Type B pancreatic cell (in vitro differentiated cells): ENCODE measurements at regions not wholly inside any gene's neighbourhood (a gene's known extent, or its start where the extent isn't known, plus 50 kb on each side); places are given as distances from the start of the nearest gene placed in this dataset.

Experiments used
- DNase-seq: peaks from one replicate; pipeline ENCODE4 v3.0.0; 2021; ENCODE audit warnings: mixed read lengths; ENCODE audit not compliant: unreplicated experiment; ENCODE audit errors: extremely low spot score
- H3K27ac Mint-ChIP-seq: 2 replicates; pipeline ENCODE4 v1.8.0; 2021; ENCODE audit warnings: mild to moderate bottlenecking, mixed read lengths
- H3K27me3 Mint-ChIP-seq: 2 replicates; pipeline ENCODE4 v1.8.0; 2021; ENCODE audit warnings: mixed read lengths
- H3K36me3 Mint-ChIP-seq: 2 replicates; pipeline ENCODE4 v1.8.0; 2021; ENCODE audit warnings: mixed read lengths
- H3K4me1 Mint-ChIP-seq: one replicate; pipeline ENCODE4 v1.8.0; 2021; ENCODE audit warnings: mixed read lengths; ENCODE audit not compliant: unreplicated experiment
- H3K4me3 Mint-ChIP-seq: 2 replicates; pipeline ENCODE4 v1.8.0; 2021; ENCODE audit warnings: mild to moderate bottlenecking, mixed read lengths
- H3K9me3 Mint-ChIP-seq: 2 replicates; pipeline ENCODE4 v1.8.0; 2021; ENCODE audit warnings: mixed read lengths
- TF ChIP-seq, protein P1 (sequence below): fragments of 200-600 bp; sonication (generic); conservative IDR thresholded peaks from 2 replicates; pipeline ENCODE4 v1.5.0; 2021; ENCODE audit warnings: antibody characterized with exemption, mild to moderate bottlenecking

DNA sequence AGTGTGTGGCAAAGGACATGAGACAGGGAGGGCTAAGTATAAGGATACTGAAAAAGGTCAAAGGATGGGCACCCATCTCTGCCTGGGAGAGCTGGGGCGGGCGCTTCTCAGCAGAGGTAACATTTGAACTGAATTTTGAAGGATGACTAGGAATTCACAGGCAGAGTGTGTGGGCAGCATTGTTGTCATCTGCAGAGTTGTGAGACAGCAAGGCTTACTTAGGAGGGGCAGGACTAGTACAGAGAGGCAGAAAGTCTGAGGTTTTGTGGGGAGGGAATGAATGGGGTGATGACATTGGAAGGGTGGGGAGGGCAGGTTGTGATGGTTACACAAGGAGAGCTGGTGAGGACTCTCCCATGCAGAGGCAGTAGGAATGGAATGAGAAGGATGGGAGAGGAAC, 84.1 kb upstream of the PRR23C start:
- TF ChIP-seq, protein P1, sequence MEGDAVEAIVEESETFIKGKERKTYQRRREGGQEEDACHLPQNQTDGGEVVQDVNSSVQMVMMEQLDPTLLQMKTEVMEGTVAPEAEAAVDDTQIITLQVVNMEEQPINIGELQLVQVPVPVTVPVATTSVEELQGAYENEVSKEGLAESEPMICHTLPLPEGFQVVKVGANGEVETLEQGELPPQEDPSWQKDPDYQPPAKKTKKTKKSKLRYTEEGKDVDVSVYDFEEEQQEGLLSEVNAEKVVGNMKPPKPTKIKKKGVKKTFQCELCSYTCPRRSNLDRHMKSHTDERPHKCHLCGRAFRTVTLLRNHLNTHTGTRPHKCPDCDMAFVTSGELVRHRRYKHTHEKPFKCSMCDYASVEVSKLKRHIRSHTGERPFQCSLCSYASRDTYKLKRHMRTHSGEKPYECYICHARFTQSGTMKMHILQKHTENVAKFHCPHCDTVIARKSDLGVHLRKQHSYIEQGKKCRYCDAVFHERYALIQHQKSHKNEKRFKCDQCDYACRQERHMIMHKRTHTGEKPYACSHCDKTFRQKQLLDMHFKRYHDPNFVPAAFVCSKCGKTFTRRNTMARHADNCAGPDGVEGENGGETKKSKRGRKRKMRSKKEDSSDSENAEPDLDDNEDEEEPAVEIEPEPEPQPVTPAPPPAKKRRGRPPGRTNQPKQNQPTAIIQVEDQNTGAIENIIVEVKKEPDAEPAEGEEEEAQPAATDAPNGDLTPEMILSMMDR, result no peak
- Mint-ChIP-seq H3K9me3 (no peaks in the 10 kb centered on the region), H3K27me3 (peaks cover 6% of the 10 kb centered on the region), H3K27ac (no peak overlapping the region), H3K36me3 (no peaks in the 10 kb centered on the region), H3K4me1 (peaks cover under 1% of the 10 kb centered on the region), H3K4me3 (no peak overlapping the region)
- no peak for DNase-seq

DNA sequence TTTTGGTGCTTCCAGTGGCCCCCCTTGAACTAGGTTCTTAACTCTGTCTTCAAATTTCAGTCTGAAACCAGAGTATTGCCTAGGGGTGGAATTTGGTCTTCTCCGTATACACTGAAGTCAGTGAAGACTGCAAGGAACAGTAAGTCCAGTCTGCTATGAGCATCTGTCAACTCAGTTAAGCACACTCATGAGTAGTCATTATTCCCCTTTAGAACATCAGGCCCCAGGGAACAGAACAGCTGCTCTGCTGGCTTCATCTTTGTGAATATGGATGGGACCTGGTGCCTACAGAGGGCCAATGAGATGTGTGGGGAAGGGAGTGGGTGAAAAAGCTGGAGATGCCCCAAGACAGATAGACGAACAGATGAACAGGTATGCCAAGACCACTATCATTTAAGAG, 85.2 kb upstream of the PRR23C start:
- no peaks in the 10 kb centered on the region for H3K9me3 Mint-ChIP-seq
- H3K36me3 Mint-ChIP-seq, result no peaks in the 10 kb centered on the region
- no peak overlapping the region for H3K4me3 Mint-ChIP-seq
- H3K27ac Mint-ChIP-seq, result no peak overlapping the region
- no peak for DNase-seq
- peaks cover 3% of the 10 kb centered on the region for H3K27me3 Mint-ChIP-seq
- TF ChIP-seq, protein P1, result no peak
- H3K4me1 Mint-ChIP-seq, result no peaks in the 10 kb centered on the region

DNA sequence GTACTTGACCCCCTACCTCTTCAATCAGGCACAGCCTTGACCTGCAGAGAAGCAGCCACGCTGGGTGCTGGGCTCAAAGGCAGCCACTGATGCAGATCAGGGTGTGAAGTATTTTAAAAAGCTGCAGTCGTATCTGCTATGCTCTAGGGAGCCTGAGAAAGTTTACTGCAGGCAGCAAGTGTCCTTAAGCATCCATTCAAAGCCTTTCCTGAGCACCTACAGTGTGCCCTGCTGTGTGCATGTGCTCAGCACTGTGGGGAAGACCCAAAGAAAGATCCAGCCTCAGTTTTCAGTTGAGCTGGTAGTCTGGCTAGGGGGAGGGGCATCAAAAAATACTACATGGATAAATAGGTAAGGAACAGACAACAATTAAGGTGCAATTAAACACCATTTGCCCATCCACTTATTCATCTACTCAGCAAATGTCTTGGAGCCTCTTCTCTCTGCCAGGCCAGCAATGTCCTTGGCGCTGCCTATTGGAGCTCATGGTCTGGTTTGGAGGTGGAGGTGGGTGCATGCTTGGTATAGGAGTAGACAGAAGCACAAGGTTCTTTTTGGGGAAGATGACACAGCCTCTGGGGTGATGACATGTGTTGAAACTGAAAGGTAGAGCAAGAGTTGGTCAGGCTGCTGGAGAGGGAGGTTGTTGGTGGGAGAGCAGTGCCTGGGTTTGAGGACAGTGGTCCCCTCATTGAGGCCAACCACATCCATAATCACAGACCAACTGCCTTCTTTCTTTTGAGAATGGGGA, 85.9 kb upstream of the PRR23C start:
- Mint-ChIP-seq H3K4me3 (no peak overlapping the region), H3K9me3 (no peaks in the 10 kb centered on the region), H3K27ac (no peak overlapping the region), H3K36me3 (no peaks in the 10 kb centered on the region), H3K27me3 (peaks cover 3% of the 10 kb centered on the region), H3K4me1 (no peaks in the 10 kb centered on the region)
- no peak for DNase-seq
- TF ChIP-seq, protein P1, result no peak

DNA sequence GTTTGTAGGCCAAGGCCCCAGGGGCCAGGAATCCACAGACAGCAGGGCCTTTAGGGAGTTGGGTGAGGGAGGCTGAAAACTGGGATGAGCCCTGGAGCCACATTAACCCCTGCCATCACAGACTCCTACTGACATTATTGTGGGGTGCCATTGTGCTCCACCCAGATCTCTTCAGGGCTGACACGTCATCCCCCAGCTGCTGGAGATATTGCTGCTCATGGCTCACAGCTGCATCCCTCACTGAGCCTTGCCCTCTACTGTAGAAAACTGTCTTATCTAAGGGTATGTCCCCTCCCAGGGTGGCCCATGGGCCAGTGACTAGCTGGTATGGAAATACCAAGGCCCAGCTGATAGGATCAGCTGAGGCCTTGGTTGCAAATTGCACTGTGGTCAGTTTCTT, 87.3 kb upstream of the PRR23C start:
- Mint-ChIP-seq H3K9me3 (no peaks in the 10 kb centered on the region), H3K4me1 (no peaks in the 10 kb centered on the region), H3K4me3 (no peak overlapping the region), H3K27ac (no peak overlapping the region), H3K27me3 (peaks cover 5% of the 10 kb centered on the region), H3K36me3 (no peaks in the 10 kb centered on the region)
- no peak for DNase-seq
- TF ChIP-seq, protein P1, result no peak

DNA sequence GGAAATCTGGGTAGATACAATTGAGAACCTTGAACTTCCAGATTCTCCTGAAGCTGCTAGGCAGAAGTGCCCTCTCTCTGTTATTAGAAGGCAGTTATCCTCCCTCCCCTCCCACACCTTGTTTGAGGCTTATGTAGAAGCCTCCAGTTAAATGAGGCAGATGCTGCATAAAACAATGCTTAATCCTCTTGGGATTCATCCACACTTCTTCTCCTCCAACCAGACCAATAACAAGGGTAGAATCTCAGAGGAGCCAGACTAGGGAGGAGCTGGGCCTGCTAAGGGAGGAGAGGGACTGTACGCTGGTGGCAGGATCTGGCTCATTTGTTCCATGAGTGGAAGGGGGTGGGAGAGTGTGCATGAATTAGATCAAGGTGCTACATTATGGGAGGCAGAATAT, 88.3 kb upstream of the PRR23C start:
- H3K4me1 Mint-ChIP-seq, result no peaks in the 10 kb centered on the region
- no peaks in the 10 kb centered on the region for H3K9me3 Mint-ChIP-seq
- no peaks in the 10 kb centered on the region for H3K36me3 Mint-ChIP-seq
- H3K27me3 Mint-ChIP-seq, result peaks cover 7% of the 10 kb centered on the region
- H3K27ac Mint-ChIP-seq, result no peak overlapping the region
- DNase-seq, result no peak
- no peak overlapping the region for H3K4me3 Mint-ChIP-seq
- TF ChIP-seq, protein P1, result no peak
